ENCODE measurements at regions not wholly inside any gene's neighbourhood (a gene's known extent, or its start where the extent isn't known, plus 50 kb on each side); places are given as distances from the start of the nearest gene placed in this dataset.

GRCh38 chr21:27154451-27155129, 187.7 kb upstream of the ADAMTS5 start:
- POLR2A ChIA-PET, result no interaction called here
- WGBS (ENCODE audit: insufficient coverage, low coverage, missing lambda C conversion rate), result 0% methylated on average over 4 of the region's 4 CpGs
- in situ Hi-C loops (cut with MboI) (no loop called here), intact Hi-C loops (cut with micrococcal nuclease) (no loop called here)
- CTCF ChIA-PET (ENCODE audit: low intra/inter-chr PET ratio), result interaction anchor here (0.6 kb wide), 1 partner anchor 518 kb away, joined by 5 read pairs; no protein-coding TSS in a partner anchor
- Histone ChIP-seq H3K4me3 (no peak overlapping the region), H3K9me3 (replicated peaks; ENCODE audit: control insufficient read depth, insufficient read depth, low read depth, low read length) (peaks cover 1% of the 10 kb centered on the region; the same call in 1 of the 2 replicates), H3K9ac (ENCODE audit: insufficient read depth in 1 of 2, low read depth in 2 of 2, low read length in 2 of 2) (no peak overlapping the region), H3K4me1 (replicated peaks in 1 of 2; ENCODE audit: control insufficient read depth in 2 of 2, insufficient read depth in 2 of 2, low read length in 2 of 2) (no peaks in the 10 kb centered on the region), H3K9me1 (ENCODE audit: control insufficient read depth, insufficient read depth, low read length) (no peaks in the 10 kb centered on the region), H3K36me3 (ENCODE audit: control insufficient read depth, insufficient read depth, low read length) (no peaks in the 10 kb centered on the region), H3K27me3 (ENCODE audit: control insufficient read depth in 2 of 2, insufficient read depth in 2 of 2, low read length in 2 of 2) (no peaks in the 10 kb centered on the region), H2AFZ (ENCODE audit: low read depth, low read length) (no peak overlapping the region), H3K4me2 (ENCODE audit: insufficient read depth, low read length) (no peak overlapping the region), H3K27ac (ENCODE audit: extremely low read depth, low read depth, low read length) (no peak overlapping the region), H4K20me1 (replicated peaks; ENCODE audit: control insufficient read depth, insufficient read depth, low read length) (no peaks in the 10 kb centered on the region), H3K79me2 (ENCODE audit: control insufficient read depth, insufficient read depth, low read length) (no peaks in the 10 kb centered on the region)
- no peak for DNase-seq (ENCODE audit: extremely low read depth in 1 of 4, low spot score in 3 of 4)
- ATAC-seq, result no peak
- no peak for FAIRE-seq
- TF ChIP-seq BCLAF1 (IDR thresholded peaks at IDR 0.05; ENCODE audit: borderline replicate concordance in 1 of 2, control insufficient read depth in 1 of 2, low read depth in 2 of 2, low read length in 1 of 2), result no peak
- no peak for TF ChIP-seq TFAP4 (CRISPR knock-in tag; IDR thresholded peaks at IDR 0.05; ENCODE audit: borderline replicate concordance)
- no peak for TF ChIP-seq SREBF2 (CRISPR knock-in tag; IDR thresholded peaks at IDR 0.05)
- no peak for TF ChIP-seq RCOR1 (IDR thresholded peaks at IDR 0.05; ENCODE audit: borderline replicate concordance in 1 of 2, low read depth in 2 of 2, low read length in 2 of 2)
- no peak for TF ChIP-seq MTA1 (IDR thresholded peaks at IDR 0.05; ENCODE audit: borderline replicate concordance)
- TF ChIP-seq, protein P1, sequence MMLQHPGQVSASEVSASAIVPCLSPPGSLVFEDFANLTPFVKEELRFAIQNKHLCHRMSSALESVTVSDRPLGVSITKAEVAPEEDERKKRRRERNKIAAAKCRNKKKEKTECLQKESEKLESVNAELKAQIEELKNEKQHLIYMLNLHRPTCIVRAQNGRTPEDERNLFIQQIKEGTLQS (IDR thresholded peaks at IDR 0.05), result no peak
- TF ChIP-seq, protein P1 (CRISPR knock-in tag; conservative IDR thresholded peaks at IDR 0.05), result no peak
- no peak for TF ChIP-seq PHF21A (IDR thresholded peaks at IDR 0.05; ENCODE audit: borderline replicate concordance, low read depth)
- no peak for TF ChIP-seq ARID4B (CRISPR knock-in tag; IDR thresholded peaks at IDR 0.05)
- BruUV-seq (replicated peaks), result no TSS peak
